Astrocyte (in vitro differentiated cells and primary cell): ENCODE measurements at regions not wholly inside any gene's neighbourhood (a gene's known extent, or its start where the extent isn't known, plus 50 kb on each side); places are given as distances from the start of the nearest gene placed in this dataset.

Source experiments
- DNase-seq: peaks from one replicate; pipeline ENCODE4 v3.0.0-alpha.2; 2010; ENCODE audit warnings: low read depth
- FAIRE-seq: peaks from 2 replicates; lab custom pipeline; 2011; peaks lifted over from hg19 to GRCh38; lab: Jason Lieb, UNC
- H2AFZ ChIP-seq: 2 replicates; pipeline ENCODE4 v1.6.0; 2012; ENCODE audit warnings: low read depth, low read length, inconsistent platforms
- H3K27ac ChIP-seq: 2 replicates; pipeline ENCODE4 v1.5.1; 2011; ENCODE audit warnings: low read depth, low read length, inconsistent platforms
- H3K27me3 ChIP-seq: 2 replicates; pipeline ENCODE4 v1.6.0; 2011; ENCODE audit warnings: low read length, inconsistent platforms; ENCODE audit not compliant: insufficient read depth
- H3K36me3 ChIP-seq: 2 replicates; pipeline ENCODE4 v1.5.1; 2011; ENCODE audit warnings: low read length, inconsistent platforms; ENCODE audit not compliant: insufficient read depth
- H3K4me1 ChIP-seq: 2 replicates; pipeline ENCODE4 v1.5.1; 2011; ENCODE audit warnings: low read length, inconsistent platforms; ENCODE audit not compliant: insufficient read depth
- H3K4me2 ChIP-seq: 2 replicates; pipeline ENCODE4 v1.6.0; 2012; ENCODE audit warnings: low read length, inconsistent platforms
- H3K4me3 ChIP-seq: 2 replicates; pipeline ENCODE4 v1.5.1; 2011; ENCODE audit warnings: low read depth, mild to moderate bottlenecking, low read length, inconsistent platforms; ENCODE audit not compliant: insufficient read depth
- H3K79me2 ChIP-seq: 2 replicates; pipeline ENCODE4 v1.6.0; 2012; ENCODE audit warnings: mild to moderate bottlenecking, low read length, inconsistent platforms; ENCODE audit not compliant: insufficient read depth
- H3K9ac ChIP-seq: 2 replicates; pipeline ENCODE4 v1.6.0; 2012; ENCODE audit warnings: mild to moderate bottlenecking, low read length, inconsistent platforms
- H3K9me3 ChIP-seq: 2 replicates; pipeline ENCODE4 v1.5.1; 2012; ENCODE audit warnings: low read depth, mild to moderate bottlenecking, low read length, inconsistent platforms; ENCODE audit not compliant: insufficient read depth
- H4K20me1 ChIP-seq: 2 replicates; pipeline ENCODE4 v1.6.0; 2012; ENCODE audit warnings: low read length, inconsistent platforms; ENCODE audit not compliant: insufficient read depth
- H3K27ac Mint-ChIP-seq: one replicate; pipeline ENCODE4 v1.8.0; 2021; ENCODE audit warnings: mild to moderate bottlenecking, mixed read lengths; ENCODE audit not compliant: unreplicated experiment
- H3K27me3 Mint-ChIP-seq: one replicate; pipeline ENCODE4 v1.8.0; 2021; ENCODE audit warnings: low read depth, mixed read lengths; ENCODE audit not compliant: unreplicated experiment
- H3K36me3 Mint-ChIP-seq: one replicate; pipeline ENCODE4 v1.8.0; 2021; ENCODE audit warnings: low read depth, mixed read lengths; ENCODE audit not compliant: unreplicated experiment
- H3K4me1 Mint-ChIP-seq: one replicate; pipeline ENCODE4 v1.8.0; 2021; ENCODE audit warnings: low read depth, mixed read lengths; ENCODE audit not compliant: unreplicated experiment
- H3K4me3 Mint-ChIP-seq: one replicate; pipeline ENCODE4 v1.8.0; 2021; ENCODE audit warnings: mild to moderate bottlenecking, moderate library complexity, mixed read lengths; ENCODE audit not compliant: unreplicated experiment
- H3K9me3 Mint-ChIP-seq: one replicate; pipeline ENCODE4 v1.8.0; 2021; ENCODE audit warnings: mild to moderate bottlenecking, mixed read lengths; ENCODE audit not compliant: unreplicated experiment
- CTCF ChIP-seq: IDR thresholded peaks from 2 replicates; pipeline ENCODE4 v1.5.1; 2011; ENCODE audit warnings: low read depth, mild to moderate bottlenecking, inconsistent platforms, low read length, moderate library complexity; ENCODE audit not compliant: insufficient read depth
- EZH2 ChIP-seq: IDR thresholded peaks from 2 replicates; pipeline ENCODE4 v1.6.1; 2012; ENCODE audit warnings: mild to moderate bottlenecking, low read length, inconsistent platforms; ENCODE audit not compliant: insufficient read depth

- Mint-ChIP-seq H3K27ac (no peak overlapping the region), H3K36me3 (no peaks in the 10 kb centered on the region), H3K4me1 (no peaks in the 10 kb centered on the region), H3K9me3 (no peaks in the 10 kb centered on the region), H3K27me3 (peaks cover 15% of the 10 kb centered on the region), H3K4me3 (no peak overlapping the region)
- FAIRE-seq (no peak), DNase-seq (no peak)
- H2AFZ ChIP-seq = no peak overlapping the region
- TF ChIP-seq CTCF (no peak), EZH2 (no peak)
- no peak overlapping the region for H3K4me3 ChIP-seq
- no peak overlapping the region for H3K4me2 ChIP-seq
- H3K36me3 ChIP-seq = no peaks in the 10 kb centered on the region
- no peaks in the 10 kb centered on the region for H4K20me1 ChIP-seq
- H3K27me3 ChIP-seq = peaks cover 6% of the 10 kb centered on the region
- no peaks in the 10 kb centered on the region for H3K79me2 ChIP-seq
- H3K27ac ChIP-seq = no peak overlapping the region
- no peaks in the 10 kb centered on the region for H3K9me3 ChIP-seq
- H3K4me1 ChIP-seq = no peaks in the 10 kb centered on the region
- H3K9ac ChIP-seq = no peak overlapping the region
Measured at GRCh38 chr3:69532547-69533224, 146.8 kb upstream of the FRMD4B start.

GRCh38 chr3:69531576-69532546 is 146.0 kb upstream of the FRMD4B start:
- Histone ChIP-seq H3K9me3 (no peaks in the 10 kb centered on the region), H4K20me1 (no peaks in the 10 kb centered on the region), H3K36me3 (no peaks in the 10 kb centered on the region), H2AFZ (no peak overlapping the region), H3K4me2 (no peak overlapping the region), H3K4me3 (no peak overlapping the region), H3K27ac (no peak overlapping the region), H3K79me2 (no peaks in the 10 kb centered on the region), H3K9ac (no peak overlapping the region), H3K27me3 (peaks cover 4% of the 10 kb centered on the region), H3K4me1 (no peaks in the 10 kb centered on the region)
- Mint-ChIP-seq H3K4me1 (no peaks in the 10 kb centered on the region), H3K27ac (no peak overlapping the region), H3K36me3 (no peaks in the 10 kb centered on the region), H3K9me3 (no peaks in the 10 kb centered on the region), H3K4me3 (no peak overlapping the region), H3K27me3 (peaks cover 9% of the 10 kb centered on the region)
- FAIRE-seq (no peak), DNase-seq (no peak)
- TF ChIP-seq EZH2 (no peak), CTCF (no peak)
